HCT116 (cell line): ENCODE measurements at regions not wholly inside any gene's neighbourhood (a gene's known extent, or its start where the extent isn't known, plus 50 kb on each side); places are given as distances from the start of the nearest gene placed in this dataset.

ENCODE experiments used
- CTCF ChIP-seq, 3 experiments: fragments of 200-600 bp in 1 of 3; sonication (generic) in 1 of 3; IDR thresholded peaks in 2 of 3; conservative IDR thresholded peaks in 1 of 3; 2 replicates each; pipeline ENCODE4 v1.5.1; 2012 to 2017; ENCODE audit warnings: low read depth in 2 of 3, low read length in 2 of 3, antibody characterized with exemption in 1 of 3, borderline replicate concordance in 1 of 3, control low read depth in 1 of 3, mild to moderate bottlenecking in 1 of 3, mixed read lengths in 1 of 3, mixed run types in 1 of 3, moderate library complexity in 1 of 3; ENCODE audit not compliant: insufficient read depth in 1 of 3
- EGR1 ChIP-seq: IDR thresholded peaks from 2 replicates; pipeline ENCODE4 v1.6.1; 2012; ENCODE audit warnings: low read depth
- POLR2A ChIP-seq: IDR thresholded peaks from 2 replicates; pipeline ENCODE4 v1.7.0; 2011; ENCODE audit warnings: borderline replicate concordance; ENCODE audit not compliant: insufficient read depth, insufficient read length; ENCODE audit errors: extremely low read depth
- REST ChIP-seq: IDR thresholded peaks from 2 replicates; pipeline ENCODE4 v1.6.1; 2012; ENCODE audit warnings: low read depth
- SIN3A ChIP-seq: IDR thresholded peaks from 2 replicates; pipeline ENCODE4 v1.6.1; 2012; ENCODE audit warnings: low read depth

- TF ChIP-seq POLR2A (no peak), CTCF (IDR thresholded peaks at IDR 0.05 in 2 of 3, conservative IDR thresholded peaks at IDR 0.05 in 1 of 3; ENCODE audit: borderline replicate concordance in 1 of 3, insufficient read depth in 1 of 3, low read depth in 2 of 3, low read length in 2 of 3) (no peak), SIN3A (no peak), REST (no peak), EGR1 (no peak)
These were observed 998.8 kb downstream of the AACS start for GRCh38 chr12:126064028-126064427.
